Rectal smooth muscle tissue (tissue), 1 donor: ENCODE measurements at regions not wholly inside any gene's neighbourhood (a gene's known extent, or its start where the extent isn't known, plus 50 kb on each side); places are given as distances from the start of the nearest gene placed in this dataset.

Experiments used
- H3K27ac ChIP-seq: one replicate; pipeline ENCODE4 v1.7.0; 2013; ENCODE audit warnings: low read depth, low read length, inconsistent platforms
- H3K27me3 ChIP-seq: one replicate; pipeline ENCODE4 v1.7.0; 2013; ENCODE audit warnings: low read length; ENCODE audit not compliant: control insufficient read depth, insufficient read depth
- H3K36me3 ChIP-seq: one replicate; pipeline ENCODE4 v1.7.0; 2013; ENCODE audit warnings: low read length; ENCODE audit not compliant: control insufficient read depth, insufficient read depth
- H3K4me1 ChIP-seq: one replicate; pipeline ENCODE4 v1.7.0; 2013; ENCODE audit warnings: low read length; ENCODE audit not compliant: control insufficient read depth, insufficient read depth
- H3K4me3 ChIP-seq: one replicate; pipeline ENCODE4 v1.7.0; 2013; ENCODE audit warnings: low read length
- H3K9ac ChIP-seq: one replicate; pipeline ENCODE4 v1.7.0; 2013; ENCODE audit warnings: low read length

DNA sequence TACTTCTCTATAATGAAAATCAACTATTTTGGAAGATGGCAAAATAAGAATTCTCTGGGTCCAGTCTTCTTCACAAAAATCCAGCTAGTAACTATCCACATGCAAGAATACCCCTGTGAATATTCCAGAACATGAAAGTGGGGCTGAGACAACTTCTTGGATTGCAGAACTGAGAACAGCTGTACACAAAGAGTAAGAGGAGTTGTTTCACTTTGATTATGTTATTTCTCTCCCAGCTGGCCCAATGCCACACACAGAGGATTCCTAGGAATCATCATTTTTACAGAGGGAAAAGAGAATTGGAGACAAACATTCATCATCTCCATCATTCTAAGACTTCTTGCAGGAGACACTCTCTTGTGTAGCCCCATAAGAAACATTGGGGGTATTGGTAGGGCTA is 782.2 kb upstream of the LCORL start:
- Histone ChIP-seq H3K36me3 (no peaks in the 10 kb centered on the region), H3K27ac (no peak overlapping the region), H3K27me3 (no peaks in the 10 kb centered on the region)

DNA sequence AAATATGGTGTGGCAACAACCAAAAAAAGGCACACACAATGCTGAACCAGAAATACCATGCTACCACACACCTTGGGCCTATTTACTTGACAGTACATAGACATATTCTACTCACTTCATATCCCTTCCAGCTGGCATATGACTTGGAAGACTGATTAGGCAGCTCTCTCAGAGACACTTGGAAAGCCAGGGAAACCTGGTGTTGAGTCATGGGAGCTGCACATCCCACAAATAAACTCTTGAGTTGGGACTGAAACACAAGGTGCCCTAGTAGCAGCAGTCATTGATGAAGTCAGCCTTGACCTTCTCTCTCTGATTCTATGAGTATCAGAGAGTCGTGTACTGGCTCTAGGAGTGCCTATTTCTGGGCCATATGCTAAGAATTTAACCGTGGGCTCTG is 776.6 kb upstream of the LCORL start:
- no peak overlapping the region for H3K27ac ChIP-seq
- no peaks in the 10 kb centered on the region for H3K27me3 ChIP-seq
- H3K9ac ChIP-seq = no peak overlapping the region
- no peaks in the 10 kb centered on the region for H3K36me3 ChIP-seq
- H3K4me3 ChIP-seq = no peak overlapping the region
- no peaks in the 10 kb centered on the region for H3K4me1 ChIP-seq

More for the DNA sequence above, 782.2 kb upstream of the LCORL start:
- no peaks in the 10 kb centered on the region for H3K4me1 ChIP-seq
- H3K4me3 ChIP-seq = no peak overlapping the region
- H3K9ac ChIP-seq = no peak overlapping the region

DNA sequence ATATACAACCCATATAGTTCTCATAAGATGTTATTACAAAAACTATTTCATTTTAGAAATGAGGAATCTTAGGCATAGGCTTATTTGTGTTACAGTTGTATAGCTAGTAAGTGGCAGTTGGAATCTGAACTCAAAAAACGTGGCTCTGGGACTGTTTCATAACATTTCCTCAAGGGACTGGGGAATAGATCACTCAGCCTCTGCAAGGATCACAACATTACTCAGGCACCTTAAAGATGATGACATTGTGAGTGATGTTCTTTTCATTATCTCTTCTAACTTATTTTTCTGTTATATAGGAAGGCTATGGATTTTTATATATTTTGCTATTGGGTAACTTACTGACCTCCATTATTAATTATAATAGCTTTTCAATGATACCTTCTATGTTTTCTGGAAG is 774.2 kb upstream of the LCORL start:
- no peak overlapping the region for H3K9ac ChIP-seq
- no peak overlapping the region for H3K4me3 ChIP-seq
- H3K36me3 ChIP-seq = no peaks in the 10 kb centered on the region
- H3K27me3 ChIP-seq = no peaks in the 10 kb centered on the region
- no peaks in the 10 kb centered on the region for H3K4me1 ChIP-seq
- H3K27ac ChIP-seq = no peak overlapping the region

DNA sequence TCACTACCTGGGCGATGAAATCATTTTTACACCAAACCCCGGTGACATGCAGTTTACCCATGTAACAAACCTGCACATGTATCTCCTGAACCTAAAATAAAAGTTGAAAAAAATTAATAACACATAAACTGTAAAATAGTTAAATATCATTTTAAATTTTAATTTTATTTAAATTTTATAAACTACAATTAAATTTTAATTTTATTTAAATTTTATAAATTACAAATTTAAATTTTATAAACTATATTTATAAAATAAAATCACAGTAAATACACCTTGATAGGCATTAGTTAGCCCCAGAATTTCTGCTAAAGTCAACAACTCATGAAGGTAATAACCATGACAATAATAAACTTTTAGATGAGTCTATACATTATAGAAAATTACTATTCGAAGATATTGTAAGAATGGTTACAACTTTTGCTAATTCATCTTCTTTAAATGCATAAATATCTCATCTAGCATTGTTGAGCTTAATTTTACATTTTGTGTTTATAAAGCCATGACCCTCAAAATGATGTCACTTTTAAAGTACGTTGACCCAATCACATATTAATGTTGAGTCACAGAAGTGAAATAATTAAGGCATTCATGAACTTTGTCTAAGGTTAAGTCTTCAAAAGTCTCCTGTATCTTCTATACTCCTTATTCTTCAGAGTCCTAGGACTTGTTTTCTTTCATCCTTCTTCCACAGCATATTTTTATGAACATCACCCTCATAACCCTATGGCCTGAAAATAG is 755.8 kb upstream of the LCORL start:
- no peak overlapping the region for H3K27ac ChIP-seq
- H3K4me1 ChIP-seq = no peaks in the 10 kb centered on the region
- H3K4me3 ChIP-seq = no peak overlapping the region
- H3K9ac ChIP-seq = no peak overlapping the region
- no peaks in the 10 kb centered on the region for H3K27me3 ChIP-seq
- no peaks in the 10 kb centered on the region for H3K36me3 ChIP-seq

DNA sequence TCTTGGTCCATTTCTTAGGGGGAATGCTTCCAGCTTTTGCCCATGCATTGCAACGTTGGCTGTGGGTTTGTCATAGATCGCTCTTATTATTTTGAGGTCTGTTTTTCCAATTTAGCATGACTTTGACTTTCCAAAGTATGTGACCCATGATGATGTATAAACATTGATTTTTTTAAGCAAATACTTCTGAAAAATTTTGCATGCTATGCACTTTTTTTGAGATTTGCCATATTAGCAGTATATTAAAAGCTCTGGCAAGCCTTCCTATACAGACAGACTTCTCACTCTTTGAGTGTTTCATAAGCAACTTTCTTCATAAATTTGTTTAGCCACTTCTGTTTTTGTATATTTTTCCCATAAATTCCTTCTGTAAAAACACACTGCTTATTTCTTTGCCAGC is 746.4 kb upstream of the LCORL start:
- Histone ChIP-seq H3K27ac (no peak overlapping the region), H3K27me3 (no peaks in the 10 kb centered on the region), H3K4me3 (no peak overlapping the region), H3K9ac (no peak overlapping the region), H3K36me3 (no peaks in the 10 kb centered on the region), H3K4me1 (no peaks in the 10 kb centered on the region)

DNA sequence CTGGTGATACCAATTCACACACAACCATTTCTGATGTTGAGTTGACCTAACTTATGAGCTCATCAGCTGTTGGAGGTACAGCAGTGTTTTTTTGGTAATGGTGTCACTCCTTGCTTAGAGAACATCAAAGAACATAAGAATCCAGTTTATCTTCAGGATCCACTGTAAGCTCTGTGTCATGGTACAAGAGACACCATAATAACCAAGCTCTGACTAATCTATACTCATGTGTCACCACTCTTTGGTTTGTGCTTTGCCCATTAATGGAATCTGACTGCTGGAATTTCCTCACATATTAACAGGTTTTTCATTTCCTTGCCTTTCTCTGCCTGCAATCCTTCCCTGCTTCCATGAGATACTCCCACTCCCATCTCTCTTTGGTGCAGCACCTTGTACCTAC is 735.1 kb upstream of the LCORL start:
- no peaks in the 10 kb centered on the region for H3K36me3 ChIP-seq
- no peaks in the 10 kb centered on the region for H3K27me3 ChIP-seq
- H3K9ac ChIP-seq = no peak overlapping the region
- H3K4me1 ChIP-seq = no peaks in the 10 kb centered on the region
- no peak overlapping the region for H3K27ac ChIP-seq
- no peak overlapping the region for H3K4me3 ChIP-seq

DNA sequence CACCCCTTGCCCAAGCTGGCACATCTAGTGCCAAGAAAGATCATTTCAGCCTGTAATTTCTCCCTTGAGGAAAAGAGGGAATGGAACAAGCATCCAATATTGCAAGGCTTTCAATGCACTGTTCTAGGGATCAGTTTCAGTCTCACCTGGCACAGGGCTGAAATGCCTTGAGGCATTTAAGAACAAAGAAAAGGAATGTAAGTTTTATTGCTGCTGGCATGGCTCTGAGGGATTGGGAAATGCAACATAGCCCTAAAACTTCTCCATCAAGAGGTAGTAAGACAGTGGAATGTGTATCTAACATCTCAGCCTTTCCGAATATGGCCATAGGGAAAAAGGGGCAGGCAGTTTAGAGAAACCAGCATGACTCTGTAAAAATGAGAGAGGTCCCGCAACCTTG is 732.6 kb upstream of the LCORL start:
- H3K4me1 ChIP-seq = no peaks in the 10 kb centered on the region
- H3K9ac ChIP-seq = no peak overlapping the region
- H3K36me3 ChIP-seq = no peaks in the 10 kb centered on the region
- no peak overlapping the region for H3K27ac ChIP-seq
- H3K27me3 ChIP-seq = no peaks in the 10 kb centered on the region
- no peak overlapping the region for H3K4me3 ChIP-seq

DNA sequence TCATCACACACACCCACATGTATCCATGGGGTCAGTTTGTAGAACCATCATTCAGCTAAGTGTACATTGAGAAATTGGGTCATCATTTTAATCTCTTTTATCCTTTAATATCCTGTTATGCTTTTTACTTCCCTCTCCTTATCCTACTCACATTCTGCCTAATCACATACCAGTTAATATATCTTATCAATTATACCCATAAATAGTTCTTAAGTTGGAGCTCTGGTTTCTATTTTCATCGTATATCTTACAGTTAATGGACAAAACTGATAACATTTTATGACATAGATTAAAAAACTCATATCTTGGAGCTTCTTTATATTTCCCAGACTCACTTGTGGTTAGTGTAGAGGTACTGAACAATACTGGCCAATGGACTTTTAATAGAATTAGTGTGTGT is 729.5 kb upstream of the LCORL start:
- no peak overlapping the region for H3K4me3 ChIP-seq
- no peaks in the 10 kb centered on the region for H3K4me1 ChIP-seq
- no peak overlapping the region for H3K9ac ChIP-seq
- H3K27ac ChIP-seq = no peak overlapping the region
- no peaks in the 10 kb centered on the region for H3K27me3 ChIP-seq
- no peaks in the 10 kb centered on the region for H3K36me3 ChIP-seq

DNA sequence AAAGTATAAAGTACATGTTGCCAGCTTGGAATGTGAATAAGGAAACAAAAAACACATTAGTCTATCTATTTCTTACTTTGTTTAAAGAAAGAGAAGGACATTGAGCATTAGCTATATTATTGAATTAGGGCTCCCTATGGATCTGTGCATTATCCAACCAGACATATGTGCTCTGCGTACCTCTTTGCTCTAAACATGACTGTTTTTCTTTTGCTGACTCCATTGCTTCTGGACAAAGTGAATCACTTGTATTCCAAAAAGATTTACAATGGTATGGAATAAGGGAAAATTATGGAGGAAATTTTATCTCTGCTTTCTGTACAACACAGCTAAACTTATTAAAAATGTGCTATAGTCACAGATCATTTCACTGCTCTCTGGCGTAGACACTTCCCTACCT is 727.8 kb upstream of the LCORL start:
- no peak overlapping the region for H3K9ac ChIP-seq
- no peaks in the 10 kb centered on the region for H3K36me3 ChIP-seq
- H3K27me3 ChIP-seq = no peaks in the 10 kb centered on the region
- H3K27ac ChIP-seq = no peak overlapping the region
- no peaks in the 10 kb centered on the region for H3K4me1 ChIP-seq
- H3K4me3 ChIP-seq = no peak overlapping the region

DNA sequence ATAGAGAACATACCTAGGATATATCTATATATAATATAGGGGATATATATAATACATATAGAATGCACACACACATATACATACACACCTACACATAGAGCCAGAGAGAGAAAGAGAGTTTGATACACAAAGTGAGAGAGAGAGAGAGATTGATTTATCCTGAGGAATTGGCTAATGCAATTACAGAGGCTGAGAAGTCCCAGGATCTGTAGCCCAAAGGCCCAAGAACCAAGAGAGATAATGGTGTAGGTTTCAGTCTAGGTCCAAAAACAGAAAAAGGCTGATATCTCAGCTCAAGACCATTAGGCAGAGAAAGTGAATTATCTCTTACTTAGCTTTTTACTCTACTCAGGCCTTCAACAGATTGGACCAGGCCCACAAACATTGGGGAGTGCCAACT is 715.0 kb upstream of the LCORL start:
- Histone ChIP-seq H3K4me1 (peaks cover 10% of the 10 kb centered on the region), H3K27me3 (no peaks in the 10 kb centered on the region), H3K27ac (no peak overlapping the region), H3K36me3 (no peaks in the 10 kb centered on the region), H3K9ac (no peak overlapping the region), H3K4me3 (no peak overlapping the region)

DNA sequence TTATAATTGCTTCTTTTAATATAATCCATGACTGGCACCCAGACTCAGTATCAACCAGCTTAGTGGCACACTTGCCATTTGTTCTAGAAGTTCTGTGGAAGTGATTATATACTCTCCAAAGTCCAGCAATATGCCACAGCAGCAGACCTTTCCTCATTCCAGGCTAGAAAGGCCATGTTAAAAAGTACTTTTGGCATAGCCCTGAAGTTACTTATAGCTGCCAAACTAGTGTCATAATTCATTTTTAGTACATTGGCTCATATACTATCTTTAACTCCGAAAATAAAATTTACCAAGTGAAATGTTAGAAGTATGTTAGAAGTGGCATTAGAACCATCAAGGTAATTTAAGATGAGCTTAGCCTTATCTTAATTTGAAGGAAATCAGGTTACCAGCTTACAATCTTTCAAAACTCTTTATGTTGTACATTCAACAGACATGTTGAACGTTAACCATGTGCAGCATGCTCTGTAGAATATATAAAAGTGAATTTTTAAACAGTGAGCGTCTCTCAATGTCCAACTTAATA is 714.2 kb upstream of the LCORL start:
- no peaks in the 10 kb centered on the region for H3K36me3 ChIP-seq
- no peak overlapping the region for H3K4me3 ChIP-seq
- no peak overlapping the region for H3K27ac ChIP-seq

DNA sequence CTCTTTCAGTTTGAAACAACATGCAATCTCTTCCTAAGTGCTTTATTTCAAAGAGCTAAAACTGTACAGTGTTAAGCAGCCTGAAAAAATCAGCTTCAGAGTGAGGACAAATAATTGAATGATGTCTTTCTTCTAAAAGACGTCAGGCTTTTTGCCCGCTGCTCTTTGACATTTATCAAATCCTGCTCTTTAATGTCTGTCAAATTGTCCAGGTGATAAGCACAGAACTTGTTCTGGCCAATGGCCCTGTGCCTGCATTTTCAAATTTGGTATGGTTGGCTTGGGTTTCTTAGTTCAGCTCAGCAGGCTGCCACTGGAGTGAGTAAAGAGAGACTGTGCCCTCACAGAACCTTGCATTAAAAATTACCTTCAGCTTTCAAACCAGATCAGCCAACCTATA is 712.9 kb upstream of the LCORL start:
- H3K27ac ChIP-seq = no peak overlapping the region
- H3K4me1 ChIP-seq = peaks cover 12% of the 10 kb centered on the region

More for the DNA sequence above, 714.2 kb upstream of the LCORL start:
- Histone ChIP-seq H3K9ac (no peak overlapping the region), H3K27me3 (no peaks in the 10 kb centered on the region), H3K4me1 (peaks cover 10% of the 10 kb centered on the region)

DNA sequence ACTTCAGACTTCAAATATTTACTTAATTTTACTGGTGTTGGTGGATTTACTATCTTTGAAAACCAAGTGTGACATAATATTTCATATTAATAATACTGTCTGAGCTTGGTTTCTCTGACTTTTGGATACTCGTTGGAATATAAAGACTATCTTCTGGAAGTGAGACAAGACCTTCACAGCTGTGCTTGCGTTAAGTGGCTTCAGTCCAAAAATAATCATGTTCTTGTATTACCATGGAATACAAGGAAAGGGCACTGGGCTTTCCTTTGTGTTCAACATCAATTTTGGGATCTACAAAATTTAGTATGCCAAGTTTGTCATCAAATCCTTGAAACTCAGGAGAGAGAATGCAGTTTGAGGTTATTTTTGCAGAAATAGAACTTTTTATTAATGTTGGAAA is 712.4 kb upstream of the LCORL start:
- Histone ChIP-seq H3K9ac (no peak overlapping the region), H3K36me3 (no peaks in the 10 kb centered on the region), H3K27me3 (no peaks in the 10 kb centered on the region), H3K4me3 (no peak overlapping the region), H3K4me1 (peaks cover 15% of the 10 kb centered on the region), H3K27ac (no peak overlapping the region)

More for the DNA sequence above, 712.9 kb upstream of the LCORL start:
- Histone ChIP-seq H3K4me3 (no peak overlapping the region), H3K36me3 (no peaks in the 10 kb centered on the region), H3K27me3 (no peaks in the 10 kb centered on the region), H3K9ac (no peak overlapping the region)
